GM21423 (cell line): ENCODE measurements at regions not wholly inside any gene's neighbourhood (a gene's known extent, or its start where the extent isn't known, plus 50 kb on each side); places are given as distances from the start of the nearest gene placed in this dataset.

Source experiments
- ATAC-seq: cut with Tn5 transposase; IDR thresholded peaks from one replicate; pipeline ENCODE4 v1.9.1; 2021; ENCODE audit warnings: mild to moderate bottlenecking, moderate library complexity; ENCODE audit not compliant: unreplicated experiment

DNA sequence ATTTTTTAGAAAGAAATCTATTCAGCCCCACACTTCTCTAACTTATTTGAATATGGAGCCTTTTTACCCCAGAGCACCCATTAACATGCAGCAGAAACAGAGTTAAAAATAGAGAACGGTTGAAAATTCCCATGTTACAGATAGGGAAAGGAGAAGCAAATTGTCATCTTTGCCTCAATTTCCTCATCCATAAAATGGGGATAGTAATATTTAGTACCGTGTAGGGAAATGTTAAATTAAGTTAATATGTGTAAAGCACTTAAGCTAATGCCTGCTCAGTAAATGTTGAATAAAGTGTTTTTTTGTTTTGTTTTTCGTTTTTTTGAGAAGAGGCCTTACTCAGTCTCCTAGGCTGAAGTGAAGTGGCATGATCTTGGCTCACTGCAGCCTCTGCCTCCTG is 50.3 kb downstream of the NAV1 start:
- no peak for ATAC-seq

DNA sequence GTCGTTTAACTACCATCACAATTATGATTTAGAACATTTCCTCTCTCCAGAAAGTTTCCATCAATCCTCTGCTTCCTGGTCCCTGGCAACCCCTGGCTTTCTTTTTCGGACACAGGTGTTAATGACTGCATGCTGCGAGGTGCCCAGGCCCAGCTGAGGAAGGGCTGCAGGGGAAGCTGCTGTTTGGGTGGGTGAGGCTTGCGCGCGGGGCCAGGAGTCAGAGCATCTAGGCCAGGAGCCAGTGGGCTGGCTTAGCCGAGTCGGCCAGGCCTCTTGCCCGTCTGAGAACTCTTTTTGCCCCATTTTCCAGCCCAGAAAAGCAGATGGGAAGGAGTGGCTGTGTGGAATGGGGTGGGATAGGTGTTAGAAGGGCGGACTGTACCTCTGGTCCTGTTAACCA is 51.5 kb downstream of the NAV1 start:
- no peak for ATAC-seq

GRCh38 chr1:201591348-201591747 is 52.4 kb downstream of the NAV1 start:
- no peak for ATAC-seq

DNA sequence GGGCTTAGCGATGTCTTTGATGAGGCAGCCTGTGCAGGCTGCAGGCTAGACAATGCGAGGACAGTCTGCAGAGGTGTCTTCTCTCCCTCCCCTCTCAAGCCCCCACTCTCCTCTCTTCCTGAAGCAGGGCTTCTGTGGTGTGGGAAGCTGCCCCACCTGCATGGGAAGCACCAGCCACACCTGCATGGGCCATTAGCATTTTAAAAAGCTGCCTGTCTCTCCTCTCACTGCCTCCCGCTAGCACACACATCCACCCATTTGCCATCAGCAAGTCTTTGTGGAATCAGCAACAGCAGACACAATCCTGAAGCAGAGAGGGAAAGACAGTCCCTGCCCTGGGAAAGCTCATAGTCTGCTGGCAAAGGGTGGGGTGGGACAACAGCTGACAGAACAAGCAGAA is 53.1 kb downstream of the NAV1 start:
- no peak for ATAC-seq

- no peak for ATAC-seq
Measured at GRCh38 chr1:201593200-201593921, 54.4 kb downstream of the NAV1 start.

GRCh38 chr1:201594575-201595245 is 55.8 kb downstream of the NAV1 start:
- ATAC-seq, result no peak

GRCh38 chr1:201595381-201595780 is 56.5 kb downstream of the NAV1 start:
- no peak for ATAC-seq

- ATAC-seq, result no peak
Measured at GRCh38 chr1:201596101-201596868, 57.4 kb downstream of the NAV1 start.

DNA sequence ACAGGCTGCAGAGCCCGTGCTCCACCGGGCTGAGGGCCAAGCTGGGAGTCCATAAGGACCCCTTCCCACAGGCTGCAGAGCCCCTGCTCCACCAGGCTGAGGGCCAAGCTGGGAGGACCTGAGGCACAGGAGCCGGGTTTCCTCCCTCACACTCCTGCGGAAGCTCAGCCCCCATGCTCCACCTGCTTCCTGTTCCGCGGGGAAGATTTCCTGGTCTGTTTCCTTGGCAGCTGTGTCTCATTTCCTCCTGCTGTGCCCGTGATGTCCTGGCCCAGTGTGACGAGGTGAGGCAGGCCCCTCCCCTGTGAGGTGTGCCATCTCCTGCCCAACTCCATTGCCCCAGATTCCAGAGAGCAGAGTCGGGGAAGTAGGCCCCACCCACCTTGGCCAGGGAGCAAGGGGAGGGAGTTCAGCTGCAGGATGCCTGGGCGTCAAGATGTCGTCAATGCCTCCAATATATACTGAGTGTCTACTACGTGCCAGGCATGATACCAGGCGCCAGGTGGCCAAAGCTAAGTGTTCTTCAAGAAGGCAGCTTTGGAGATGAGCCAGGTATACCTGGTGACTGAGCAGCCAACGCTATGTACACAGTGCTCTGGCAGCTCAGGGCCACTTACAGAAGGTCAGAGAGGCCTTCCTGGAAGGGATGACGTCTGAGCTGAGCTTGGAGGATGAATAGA is 58.8 kb downstream of the NAV1 start:
- no peak for ATAC-seq

- ATAC-seq, result no peak
Measured at GRCh38 chr1:201598396-201598795, 59.5 kb downstream of the NAV1 start.

DNA sequence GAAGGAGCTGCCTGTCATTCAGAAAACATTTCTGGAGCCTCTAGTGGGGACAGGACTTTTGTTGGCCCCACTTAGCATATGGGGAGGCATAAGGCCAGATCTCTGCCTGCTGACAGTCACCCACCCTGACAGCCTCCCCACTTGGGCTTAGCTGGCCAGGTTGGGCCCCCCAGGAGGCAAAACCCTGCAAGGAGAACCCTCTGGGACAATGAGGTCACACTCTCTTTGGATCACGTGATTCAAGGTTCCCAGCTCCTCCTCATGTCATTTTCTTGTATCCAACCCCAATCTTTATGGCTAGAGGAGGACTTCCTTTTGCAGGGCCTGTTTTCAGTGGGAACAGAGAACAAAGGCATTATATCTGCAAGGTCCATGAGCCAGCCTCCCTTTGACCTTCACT is 60.0 kb downstream of the NAV1 start:
- no peak for ATAC-seq

- no peak for ATAC-seq
Measured at GRCh38 chr1:201599548-201599947, 60.6 kb downstream of the NAV1 start.

- no peak for ATAC-seq
Measured at GRCh38 chr1:201602413-201603265, 63.7 kb downstream of the NAV1 start.

DNA sequence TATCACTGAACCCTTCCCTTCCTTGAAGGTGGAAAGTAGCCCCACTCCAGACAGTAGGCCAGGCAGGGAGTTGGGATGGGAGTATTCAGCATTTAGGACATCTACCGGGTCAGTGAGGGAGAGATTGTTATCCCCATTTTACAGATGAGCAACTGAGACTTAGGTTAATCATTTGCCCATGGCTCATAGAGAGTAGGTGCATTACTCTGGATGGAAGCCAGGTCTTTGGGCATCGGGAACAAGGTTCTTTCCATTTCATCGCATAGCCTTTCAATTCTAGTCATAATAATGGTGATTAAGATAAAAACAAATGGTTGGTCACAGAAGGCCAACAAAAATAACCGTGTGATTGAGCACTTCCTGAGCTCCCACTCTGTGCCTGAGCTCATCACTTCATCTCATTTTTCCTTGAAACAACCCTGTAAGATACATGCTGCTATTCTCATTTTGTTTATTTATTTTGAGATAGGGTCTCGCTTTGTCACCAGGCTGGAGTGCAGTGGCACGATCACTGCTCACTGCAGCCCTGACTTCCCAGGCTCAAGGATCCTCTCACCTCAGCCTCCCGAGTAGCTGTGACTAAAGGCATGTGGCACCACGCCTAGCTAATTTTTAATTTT is 64.8 kb downstream of the NAV1 start:
- ATAC-seq, result no peak

- no peak for ATAC-seq
Measured at GRCh38 chr1:201605385-201606010, 66.6 kb downstream of the NAV1 start.

- no peak for ATAC-seq
Measured at GRCh38 chr1:201606096-201606495, 67.2 kb downstream of the NAV1 start.

DNA sequence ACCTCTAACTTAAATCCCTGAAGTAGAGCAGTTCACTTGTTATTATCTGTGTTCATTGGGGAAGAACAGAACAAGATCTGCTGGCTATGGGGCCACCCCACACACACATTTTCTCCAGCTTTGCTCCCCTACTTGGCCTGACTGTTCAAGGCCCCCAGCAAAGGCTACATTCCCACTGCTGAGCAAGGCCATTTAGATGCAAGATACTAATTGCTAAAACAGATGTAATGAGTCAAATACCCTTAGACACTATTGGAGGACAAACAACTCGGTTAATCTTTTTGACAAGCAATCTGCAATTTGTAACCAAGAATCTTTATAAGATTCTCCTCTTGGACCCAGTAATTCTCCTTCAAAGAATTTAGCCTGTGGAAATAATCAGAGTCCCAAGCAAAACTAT is 67.7 kb downstream of the NAV1 start:
- ATAC-seq, result no peak

GRCh38 chr1:201608635-201609395 is 69.9 kb downstream of the NAV1 start:
- ATAC-seq, result no peak
